ENCODE measurements at regions not wholly inside any gene's neighbourhood (a gene's known extent, or its start where the extent isn't known, plus 50 kb on each side); places are given as distances from the start of the nearest gene placed in this dataset.
A peak's percentile ranks its signal among the peaks of the same experiment; 100 is the strongest.

- Mint-ChIP-seq H3K27ac (no peak overlapping the region), H3K27me3 (ENCODE audit: insufficient read depth) (no peaks in the 10 kb centered on the region), H3K36me3 (ENCODE audit: low read depth) (peaks cover 10% of the 10 kb centered on the region), H3K4me1 (no peaks in the 10 kb centered on the region), H3K9me3 (peaks cover 55% of the 10 kb centered on the region), H3K4me3 (no peak overlapping the region)
- Histone ChIP-seq H3K9me3 (ENCODE audit: control insufficient read depth, low read length) (peaks cover 15% of the 10 kb centered on the region), H3K27me3 (ENCODE audit: control insufficient read depth, insufficient read depth, low read length, poor library complexity, severe bottlenecking) (no peaks in the 10 kb centered on the region), H3K27ac (ENCODE audit: low read depth, low read length) (no peak overlapping the region), H3K36me3 (ENCODE audit: control insufficient read depth, insufficient read depth, low read length) (no peaks in the 10 kb centered on the region), H3K9ac (ENCODE audit: extremely low read depth, low read length, poor library complexity, severe bottlenecking) (no peak overlapping the region), H3K4me1 (ENCODE audit: control insufficient read depth, insufficient read depth, low read length) (no peaks in the 10 kb centered on the region), H3K4me3 (ENCODE audit: low read length) (no peak overlapping the region)
- no peak for DNase-seq
- TF ChIP-seq CTCF (conservative IDR thresholded peaks at IDR 0.05): no peak
These were observed 430.9 kb downstream of the LTN1 start for GRCh38 chr21:28561772-28562171.

DNA sequence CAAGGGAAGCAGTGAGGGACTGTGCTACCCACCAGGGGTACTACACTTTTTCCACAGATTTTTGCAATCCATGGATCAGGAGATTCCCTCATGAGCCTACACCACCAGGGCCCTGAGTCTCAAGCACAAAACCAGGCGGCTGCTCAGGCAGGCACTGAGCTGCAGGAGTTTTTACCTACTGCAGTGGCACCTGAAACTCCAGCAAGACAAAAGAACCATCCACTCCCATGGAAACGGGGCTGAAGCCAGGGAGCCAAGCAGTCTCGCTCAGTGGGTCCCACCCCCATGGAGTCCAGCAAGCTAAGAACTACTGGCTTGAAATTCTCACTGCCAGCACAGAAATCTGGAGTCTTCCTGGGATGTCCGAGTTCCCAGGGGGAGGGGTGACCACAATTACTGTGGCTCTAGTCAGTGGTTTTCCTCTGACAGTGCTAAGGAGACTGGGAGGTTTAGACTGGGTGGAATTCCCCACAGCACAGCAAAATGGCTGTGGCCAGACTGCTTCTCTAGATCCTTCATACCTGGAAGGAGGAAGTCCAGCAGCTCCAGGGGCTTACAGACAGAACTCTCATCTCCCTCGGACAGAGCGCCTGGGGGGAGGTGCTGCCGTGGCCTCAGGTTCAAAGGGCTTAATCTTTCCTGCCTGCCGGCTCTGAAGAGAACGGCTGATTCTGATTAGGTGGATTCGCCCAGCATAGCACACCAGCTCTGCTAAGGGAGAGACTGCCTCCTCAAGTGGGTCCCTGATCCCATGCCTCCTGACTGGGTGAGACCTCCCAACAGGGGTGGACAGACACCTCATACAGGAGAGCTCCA is 437.8 kb downstream of the LTN1 start:
- peak; percentile 62 for DNase-seq
- Mint-ChIP-seq H3K27me3 (ENCODE audit: insufficient read depth) (no peaks in the 10 kb centered on the region), H3K36me3 (ENCODE audit: low read depth) (no peaks in the 10 kb centered on the region), H3K4me1 (peaks cover 21% of the 10 kb centered on the region), H3K9me3 (peaks cover 32% of the 10 kb centered on the region), H3K4me3 (peak overlapping the region; percentile 32), H3K27ac (peak overlapping the region; percentile 44)
- H3K9me3 ChIP-seq (ENCODE audit: control insufficient read depth, low read length): peaks cover 17% of the 10 kb centered on the region
- H3K36me3 ChIP-seq (ENCODE audit: control insufficient read depth, insufficient read depth, low read length): no peaks in the 10 kb centered on the region
- no peak overlapping the region for H3K9ac ChIP-seq (ENCODE audit: extremely low read depth, low read length, poor library complexity, severe bottlenecking)
- H3K27me3 ChIP-seq (ENCODE audit: control insufficient read depth, insufficient read depth, low read length, poor library complexity, severe bottlenecking): no peaks in the 10 kb centered on the region
- H3K27ac ChIP-seq (ENCODE audit: low read depth, low read length): no peak overlapping the region
- TF ChIP-seq CTCF (conservative IDR thresholded peaks at IDR 0.05): no peak
- 83 to 92% methylated on average over 7 to 10 of the region's 10 CpGs for WGBS, 2 experiments (ENCODE audit: insufficient coverage in 1 of 2, insufficient read length in 1 of 2)
- peak overlapping the region; percentile 25 for H3K4me3 ChIP-seq (ENCODE audit: low read length)
- peaks cover 8% of the 10 kb centered on the region for H3K4me1 ChIP-seq (ENCODE audit: control insufficient read depth, insufficient read depth, low read length)

DNA sequence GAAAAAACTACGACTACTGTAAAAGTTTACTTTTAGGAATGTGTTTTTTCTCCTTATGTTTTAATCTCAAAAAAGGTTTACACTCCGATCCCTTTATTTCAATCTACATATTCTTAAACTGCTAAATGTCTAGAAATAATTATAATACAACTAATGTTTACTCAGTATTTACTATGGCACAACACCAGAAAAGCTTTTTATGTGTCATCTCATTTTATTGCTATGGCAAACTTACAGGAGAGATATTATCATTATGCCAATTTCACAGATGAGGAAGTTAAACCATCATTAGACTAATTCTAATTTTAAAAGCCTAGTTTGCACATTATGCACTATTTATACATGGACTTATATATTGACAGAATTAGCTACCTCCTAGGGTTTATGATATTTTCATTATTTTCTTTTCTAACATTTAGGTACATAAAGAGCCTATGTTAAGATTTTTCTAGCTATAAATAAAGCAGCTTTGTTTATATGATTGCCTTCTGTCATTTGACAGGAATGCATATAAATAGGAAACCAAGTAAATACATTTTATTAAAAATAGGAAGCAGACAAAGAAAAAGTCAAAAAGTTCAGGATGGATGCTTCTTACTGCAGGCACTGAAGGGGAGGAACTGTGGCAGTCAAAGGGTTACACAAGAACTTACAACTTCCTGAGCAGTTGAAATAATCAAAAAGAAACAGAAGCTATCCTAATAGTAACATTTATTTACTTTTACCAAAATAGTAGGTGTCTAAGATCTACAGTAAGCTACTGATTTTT is 442.4 kb downstream of the LTN1 start:
- no peak for DNase-seq
- no peak overlapping the region for H3K27ac Mint-ChIP-seq
- H3K36me3 Mint-ChIP-seq (ENCODE audit: low read depth): no peaks in the 10 kb centered on the region
- no peaks in the 10 kb centered on the region for H3K27me3 Mint-ChIP-seq (ENCODE audit: insufficient read depth)
- no peak overlapping the region for H3K27ac ChIP-seq (ENCODE audit: low read depth, low read length)
- H3K9me3 ChIP-seq (ENCODE audit: control insufficient read depth, low read length): peaks cover 11% of the 10 kb centered on the region
- H3K9ac ChIP-seq (ENCODE audit: extremely low read depth, low read length, poor library complexity, severe bottlenecking): no peak overlapping the region
- H3K4me1 Mint-ChIP-seq: peaks cover 10% of the 10 kb centered on the region
- no peak for TF ChIP-seq CTCF (conservative IDR thresholded peaks at IDR 0.05)
- H3K4me1 ChIP-seq (ENCODE audit: control insufficient read depth, insufficient read depth, low read length): peaks cover 8% of the 10 kb centered on the region
- H3K4me3 ChIP-seq (ENCODE audit: low read length): no peak overlapping the region
- no peak overlapping the region for H3K4me3 Mint-ChIP-seq
- no peaks in the 10 kb centered on the region for H3K36me3 ChIP-seq (ENCODE audit: control insufficient read depth, insufficient read depth, low read length)
- peaks cover 5% of the 10 kb centered on the region for H3K9me3 Mint-ChIP-seq
- no peaks in the 10 kb centered on the region for H3K27me3 ChIP-seq (ENCODE audit: control insufficient read depth, insufficient read depth, low read length, poor library complexity, severe bottlenecking)
- 100% methylated on average over 1 of the region's 2 CpGs; no CpG with 5 or more reads in 1 of the 2 experiments for WGBS, 2 experiments (ENCODE audit: insufficient coverage in 1 of 2, insufficient read length in 1 of 2)

Measured in endodermal cell (in vitro differentiated cells).